Activated CD4-positive, alpha-beta T cell treated with anti-CD3 and anti-CD28 coated beads, Interleukin-2, amount 10 ng/mL, durations not matched to agents 24 days and 14 days (primary cell): ENCODE measurements at regions not wholly inside any gene's neighbourhood (a gene's known extent, or its start where the extent isn't known, plus 50 kb on each side); places are given as distances from the start of the nearest gene placed in this dataset.

ENCODE experiments used
- DNase-seq: peaks from one replicate; pipeline ENCODE4 v3.0.0; 2022
- H3K27ac Mint-ChIP-seq: one replicate; pipeline ENCODE4 v1.8.0; 2022; ENCODE audit warnings: mild to moderate bottlenecking, mixed read lengths
- H3K27me3 Mint-ChIP-seq: one replicate; pipeline ENCODE4 v1.8.0; 2022; ENCODE audit warnings: mixed read lengths
- H3K36me3 Mint-ChIP-seq: one replicate; pipeline ENCODE4 v1.8.0; 2022; ENCODE audit warnings: low read depth, mild to moderate bottlenecking, mixed read lengths
- H3K4me1 Mint-ChIP-seq: one replicate; pipeline ENCODE4 v1.8.0; 2021; ENCODE audit warnings: mixed read lengths
- H3K4me3 Mint-ChIP-seq: one replicate; pipeline ENCODE4 v1.8.0; 2022; ENCODE audit warnings: mild to moderate bottlenecking, moderate library complexity, mixed read lengths
- H3K9me3 Mint-ChIP-seq: one replicate; pipeline ENCODE4 v1.8.0; 2021; ENCODE audit warnings: mixed read lengths
- intact Hi-C: fragments of 100-400 bp; cut with micrococcal nuclease; formaldehyde crosslinking; loops from one replicate; pipeline ENCODE4 v1.15.1; 2023

GRCh38 chr1:14546416-14546815 is 52.1 kb upstream of the KAZN start:
- Mint-ChIP-seq H3K27me3 (no peaks in the 10 kb centered on the region), H3K9me3 (no peaks in the 10 kb centered on the region), H3K36me3 (no peaks in the 10 kb centered on the region), H3K27ac (no peak overlapping the region), H3K4me3 (no peak overlapping the region), H3K4me1 (no peaks in the 10 kb centered on the region)
- DNase-seq: no peak
- intact Hi-C loops: no loop called here
